Panc1 (cell line): ENCODE measurements at regions not wholly inside any gene's neighbourhood (a gene's known extent, or its start where the extent isn't known, plus 50 kb on each side); places are given as distances from the start of the nearest gene placed in this dataset.

Experiments used
- ATAC-seq: fragments of 200-7000 bp; cut with Tn5 transposase; 2 replicates; pipeline ENCODE4 v1.9.1; 2020; ENCODE audit warnings: mild to moderate bottlenecking, moderate library complexity
- BruUV-seq: library from RNA; stranded (reverse); fragments of 400-500 nt; replicated peaks from 2 replicates; lab custom pipeline; 2021; lab: Mats Ljungman, UMichigan
- CTCF ChIA-PET: fragments of 300-600 bp; sonication (Branson Sonifier 250); formaldehyde crosslinking; loops from one replicate; lab custom pipeline; 2022; ENCODE audit warnings: antibody characterized with exemption; lab: Charles Lee
- POLR2A ChIA-PET: fragments of 300-600 bp; sonication (Branson Sonifier 250); formaldehyde crosslinking; loops from one replicate; lab custom pipeline; 2022; ENCODE audit warnings: antibody characterized with exemption; lab: Charles Lee
- DNase-seq: peaks from one replicate; pipeline ENCODE4 v3.0.0-alpha.2; 2010; ENCODE audit warnings: low read depth, low spot score
- H3K27ac ChIP-seq: 2 replicates; pipeline ENCODE4 v1.5.1; 2011; ENCODE audit warnings: mild to moderate bottlenecking, low read length, inconsistent platforms
- H3K27me3 ChIP-seq: fragments of 200-500 bp; sonication (Bioruptor generic); 2 replicates; pipeline ENCODE4 v1.6.0; 2014; ENCODE audit warnings: low read length, inconsistent platforms; ENCODE audit not compliant: control insufficient read depth, insufficient read depth
- H3K36me3 ChIP-seq: fragments of 200-500 bp; sonication (Bioruptor generic); 2 replicates; pipeline ENCODE4 v1.5.1; 2014; ENCODE audit warnings: inconsistent platforms, mild to moderate bottlenecking, low read length, moderate library complexity; ENCODE audit not compliant: control insufficient read depth, insufficient read depth
- H3K4me1 ChIP-seq: 2 replicates; pipeline ENCODE4 v1.5.1; 2011; ENCODE audit warnings: inconsistent platforms, mild to moderate bottlenecking, low read length, moderate library complexity; ENCODE audit not compliant: control insufficient read depth, insufficient read depth
- H3K4me3 ChIP-seq, 2 experiments: 2 replicates each; pipeline ENCODE4 v1.5.1; 2011 to 2012; ENCODE audit warnings: low read depth in 2 of 2, low read length in 2 of 2, mild to moderate bottlenecking in 2 of 2, inconsistent platforms in 1 of 2, moderate library complexity in 1 of 2
- H3K9me3 ChIP-seq: fragments of 200-500 bp; sonication (Bioruptor generic); 2 replicates; pipeline ENCODE4 v1.5.1; 2014; ENCODE audit warnings: low read depth, mild to moderate bottlenecking, inconsistent platforms, low read length, moderate library complexity; ENCODE audit not compliant: control insufficient read depth, insufficient read depth
- POLR2AphosphoS5 ChIP-seq: IDR thresholded peaks from 2 replicates; pipeline ENCODE4 v1.6.1; 2012; ENCODE audit warnings: mild to moderate bottlenecking, low read depth, low read length, moderate library complexity
- SIN3A ChIP-seq: IDR thresholded peaks from 2 replicates; pipeline ENCODE4 v1.6.1; 2012; ENCODE audit warnings: low read depth, mild to moderate bottlenecking, low read length, moderate library complexity, borderline replicate concordance; ENCODE audit not compliant: insufficient read depth
- TCF7L2 ChIP-seq: IDR thresholded peaks from 2 replicates; pipeline ENCODE4 v1.6.1; 2011; ENCODE audit warnings: mild to moderate bottlenecking, low read depth, low read length, inconsistent platforms
- in situ Hi-C: cut with HindIII; loops from 2 replicates; pipeline ENCODE4 v1.10.0; 2016; ENCODE audit warnings: low sequenced_read_pairs, low pct_unique_long_range_greater_than_20kb
- intact Hi-C: fragments of 100-400 bp; cut with micrococcal nuclease; formaldehyde crosslinking; loops from one replicate; pipeline ENCODE4 v1.10.0; 2022; ENCODE audit not compliant: unreplicated experiment
- TF ChIP-seq, protein P1 (sequence below): fragments of 450-650 bp; IDR thresholded peaks from 2 replicates; pipeline ENCODE4 v1.5.1; 2017; ENCODE audit warnings: mild to moderate bottlenecking
- TF ChIP-seq, protein P2 (sequence below), 2 experiments: IDR thresholded peaks; 2 replicates each; pipeline ENCODE4 v1.6.1; 2011 to 2012; ENCODE audit warnings: low read depth in 2 of 2, control low read depth in 1 of 2, low read length in 1 of 2, mild to moderate bottlenecking in 1 of 2, moderate library complexity in 1 of 2; ENCODE audit not compliant: insufficient read depth in 1 of 2

GRCh38 chr15:98067339-98067738 is 106.8 kb downstream of the ARRDC4 start:
- H3K27ac ChIP-seq: no peak overlapping the region
- CTCF ChIA-PET: no interaction called here
- ATAC-seq: no peak

GRCh38 chr15:98069256-98069655 is 108.8 kb downstream of the ARRDC4 start:
- Histone ChIP-seq H3K27me3 (no peaks in the 10 kb centered on the region), H3K36me3 (no peaks in the 10 kb centered on the region; the same call in 1 of the 2 replicates), H3K9me3 (no peaks in the 10 kb centered on the region), H3K4me1 (no peaks in the 10 kb centered on the region), H3K4me3 (no peak overlapping the region), H3K27ac (no peak overlapping the region)
- ATAC-seq (no peak), DNase-seq (no peak)
- ChIA-PET CTCF (no interaction called here), POLR2A (no interaction called here)
- in situ Hi-C loops: no loop called here
- BruUV-seq: no TSS peak
- intact Hi-C loops: no loop called here
- TF ChIP-seq POLR2AphosphoS5: no peak
- TF ChIP-seq TCF7L2: no peak
- TF ChIP-seq, protein P1, sequence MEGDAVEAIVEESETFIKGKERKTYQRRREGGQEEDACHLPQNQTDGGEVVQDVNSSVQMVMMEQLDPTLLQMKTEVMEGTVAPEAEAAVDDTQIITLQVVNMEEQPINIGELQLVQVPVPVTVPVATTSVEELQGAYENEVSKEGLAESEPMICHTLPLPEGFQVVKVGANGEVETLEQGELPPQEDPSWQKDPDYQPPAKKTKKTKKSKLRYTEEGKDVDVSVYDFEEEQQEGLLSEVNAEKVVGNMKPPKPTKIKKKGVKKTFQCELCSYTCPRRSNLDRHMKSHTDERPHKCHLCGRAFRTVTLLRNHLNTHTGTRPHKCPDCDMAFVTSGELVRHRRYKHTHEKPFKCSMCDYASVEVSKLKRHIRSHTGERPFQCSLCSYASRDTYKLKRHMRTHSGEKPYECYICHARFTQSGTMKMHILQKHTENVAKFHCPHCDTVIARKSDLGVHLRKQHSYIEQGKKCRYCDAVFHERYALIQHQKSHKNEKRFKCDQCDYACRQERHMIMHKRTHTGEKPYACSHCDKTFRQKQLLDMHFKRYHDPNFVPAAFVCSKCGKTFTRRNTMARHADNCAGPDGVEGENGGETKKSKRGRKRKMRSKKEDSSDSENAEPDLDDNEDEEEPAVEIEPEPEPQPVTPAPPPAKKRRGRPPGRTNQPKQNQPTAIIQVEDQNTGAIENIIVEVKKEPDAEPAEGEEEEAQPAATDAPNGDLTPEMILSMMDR: no peak
- TF ChIP-seq, protein P2, sequence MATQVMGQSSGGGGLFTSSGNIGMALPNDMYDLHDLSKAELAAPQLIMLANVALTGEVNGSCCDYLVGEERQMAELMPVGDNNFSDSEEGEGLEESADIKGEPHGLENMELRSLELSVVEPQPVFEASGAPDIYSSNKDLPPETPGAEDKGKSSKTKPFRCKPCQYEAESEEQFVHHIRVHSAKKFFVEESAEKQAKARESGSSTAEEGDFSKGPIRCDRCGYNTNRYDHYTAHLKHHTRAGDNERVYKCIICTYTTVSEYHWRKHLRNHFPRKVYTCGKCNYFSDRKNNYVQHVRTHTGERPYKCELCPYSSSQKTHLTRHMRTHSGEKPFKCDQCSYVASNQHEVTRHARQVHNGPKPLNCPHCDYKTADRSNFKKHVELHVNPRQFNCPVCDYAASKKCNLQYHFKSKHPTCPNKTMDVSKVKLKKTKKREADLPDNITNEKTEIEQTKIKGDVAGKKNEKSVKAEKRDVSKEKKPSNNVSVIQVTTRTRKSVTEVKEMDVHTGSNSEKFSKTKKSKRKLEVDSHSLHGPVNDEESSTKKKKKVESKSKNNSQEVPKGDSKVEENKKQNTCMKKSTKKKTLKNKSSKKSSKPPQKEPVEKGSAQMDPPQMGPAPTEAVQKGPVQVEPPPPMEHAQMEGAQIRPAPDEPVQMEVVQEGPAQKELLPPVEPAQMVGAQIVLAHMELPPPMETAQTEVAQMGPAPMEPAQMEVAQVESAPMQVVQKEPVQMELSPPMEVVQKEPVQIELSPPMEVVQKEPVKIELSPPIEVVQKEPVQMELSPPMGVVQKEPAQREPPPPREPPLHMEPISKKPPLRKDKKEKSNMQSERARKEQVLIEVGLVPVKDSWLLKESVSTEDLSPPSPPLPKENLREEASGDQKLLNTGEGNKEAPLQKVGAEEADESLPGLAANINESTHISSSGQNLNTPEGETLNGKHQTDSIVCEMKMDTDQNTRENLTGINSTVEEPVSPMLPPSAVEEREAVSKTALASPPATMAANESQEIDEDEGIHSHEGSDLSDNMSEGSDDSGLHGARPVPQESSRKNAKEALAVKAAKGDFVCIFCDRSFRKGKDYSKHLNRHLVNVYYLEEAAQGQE (IDR thresholded peaks at IDR 0.05; ENCODE audit: insufficient read depth in 1 of 2, low read depth in 2 of 2, low read length in 1 of 2): no peak
- no peak for TF ChIP-seq SIN3A

More at GRCh38 chr15:98067339-98067738, 106.8 kb downstream of the ARRDC4 start:
- BruUV-seq: no TSS peak
- POLR2A ChIA-PET: no interaction called here
- TF ChIP-seq POLR2AphosphoS5 (no peak), SIN3A (no peak), TCF7L2 (no peak)
- TF ChIP-seq, protein P1: no peak
- TF ChIP-seq, protein P2 (IDR thresholded peaks at IDR 0.05; ENCODE audit: insufficient read depth in 1 of 2, low read depth in 2 of 2, low read length in 1 of 2): no peak
- no peaks in the 10 kb centered on the region for H3K9me3 ChIP-seq
- H3K4me3 ChIP-seq: no peak overlapping the region
- H3K27me3 ChIP-seq: no peaks in the 10 kb centered on the region
- H3K4me1 ChIP-seq: no peaks in the 10 kb centered on the region
- no peaks in the 10 kb centered on the region; the same call in 1 of the 2 replicates for H3K36me3 ChIP-seq
- intact Hi-C loops: no loop called here
- no peak for DNase-seq
- in situ Hi-C loops: no loop called here
